Prostate gland (tissue), 2 donors: ENCODE measurements at regions not wholly inside any gene's neighbourhood (a gene's known extent, or its start where the extent isn't known, plus 50 kb on each side); places are given as distances from the start of the nearest gene placed in this dataset.

Experiments used
- DNase-seq: peaks from one replicate; pipeline ENCODE4 v3.0.0-alpha.2; 2019; ENCODE audit warnings: low spot score
- H3K27ac ChIP-seq, 2 donors: fragments of 200-600 bp; sonication (generic); 2 replicates each; pipeline ENCODE4 v1.5.1; 2017 to 2019
- H3K27me3 ChIP-seq: fragments of 200-600 bp; sonication (generic); replicated peaks from 2 replicates; pipeline ENCODE4 v1.5.1; 2019; ENCODE audit not compliant: insufficient read depth
- H3K36me3 ChIP-seq, 2 donors: fragments of 200-600 bp; sonication (generic); 1 replicate in 1 of 2; 2 replicates in 1 of 2; pipeline versions ENCODE4 v1.5.1 to v1.8.1; 2017 to 2019
- H3K4me1 ChIP-seq: fragments of 200-600 bp; sonication (generic); replicated peaks from 2 replicates; pipeline ENCODE4 v1.5.1; 2019
- H3K4me3 ChIP-seq, 2 donors: fragments of 200-600 bp; sonication (generic); 2 replicates each; pipeline ENCODE4 v1.5.1; 2017 to 2019
- H3K9me3 ChIP-seq: fragments of 200-600 bp; sonication (generic); 2 replicates; pipeline ENCODE4 v1.5.1; 2017
- CTCF ChIP-seq, 4 experiments: fragments of 200-600 bp in 2 of 4; fragments of 450-650 bp in 2 of 4; sonication (generic) in 2 of 4; IDR thresholded peaks; 1 replicate in 3 of 4; 2 replicates in 1 of 4; pipeline ENCODE4 v1.5.1; 2016 to 2019; ENCODE audit warnings: antibody characterized with exemption in 4 of 4, mild to moderate bottlenecking in 2 of 4, moderate library complexity in 2 of 4
- POLR2A ChIP-seq: fragments of 450-650 bp; IDR thresholded peaks from one replicate; pipeline ENCODE4 v1.6.1; 2016; ENCODE audit warnings: antibody characterized with exemption, mild to moderate bottlenecking
- POLR2AphosphoS5 ChIP-seq: sonication (generic); formaldehyde crosslinking; IDR thresholded peaks from one replicate; pipeline ENCODE4 v1.6.1; 2017; ENCODE audit warnings: antibody characterized with exemption
- WGBS: methylation state at CpG from one replicate; pipeline ENCODE4 v1.1.5; 2018; 5-methylcytosine and 5-hydroxymethylcytosine counted together
- intact Hi-C: fragments of 100-400 bp; cut with DNase I; formaldehyde crosslinking; loops from one replicate; pipeline ENCODE4 v1.14.2; 2022

- H3K4me1 ChIP-seq: no peaks in the 10 kb centered on the region
- no peak for DNase-seq
- H3K36me3 ChIP-seq: no peaks in the 10 kb centered on the region
- no peak overlapping the region for H3K27ac ChIP-seq
- TF ChIP-seq POLR2AphosphoS5 (no peak), POLR2A (no peak), CTCF (IDR thresholded peaks at IDR 0.05) (peak in 1 of 4 experiments; percentile 13)
- no peaks in the 10 kb centered on the region for H3K27me3 ChIP-seq
- H3K4me3 ChIP-seq: no peak overlapping the region
- intact Hi-C loops: no loop called here
- H3K9me3 ChIP-seq: no peaks in the 10 kb centered on the region
Measured at GRCh38 chr2:66013456-66013855, 421.5 kb upstream of the MEIS1 start.

GRCh38 chr2:66003931-66004330 lies 431.0 kb upstream of the MEIS1 start:
- intact Hi-C loops: no loop called here
- Histone ChIP-seq H3K4me3 (no peak overlapping the region), H3K9me3 (no peaks in the 10 kb centered on the region), H3K27me3 (no peaks in the 10 kb centered on the region), H3K4me1 (no peaks in the 10 kb centered on the region), H3K36me3 (no peaks in the 10 kb centered on the region), H3K27ac (no peak overlapping the region)
- no peak for TF ChIP-seq POLR2AphosphoS5
- no peak for TF ChIP-seq CTCF (IDR thresholded peaks at IDR 0.05)
- no peak for TF ChIP-seq POLR2A
- no peak for DNase-seq

DNA sequence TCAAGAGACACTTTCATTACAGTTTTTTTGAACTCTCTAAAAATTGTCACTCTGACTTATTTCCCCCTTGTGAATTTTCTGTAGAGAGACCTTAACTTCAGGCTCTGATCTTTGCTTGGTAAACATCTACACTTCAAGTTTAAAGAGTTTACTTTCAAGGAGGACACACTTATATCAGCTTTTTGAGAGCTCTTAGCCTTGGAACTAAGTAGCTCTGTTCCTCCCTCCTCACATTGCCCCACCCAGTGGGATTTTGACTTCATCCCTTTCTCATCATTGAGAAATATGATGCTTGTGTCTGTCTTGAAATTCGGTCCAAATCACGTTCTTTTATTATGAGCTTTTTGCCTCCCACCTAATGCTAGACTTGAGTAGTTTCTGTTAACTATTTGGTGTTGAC lies 433.4 kb upstream of the MEIS1 start:
- H3K27me3 ChIP-seq: no peaks in the 10 kb centered on the region
- no peaks in the 10 kb centered on the region for H3K36me3 ChIP-seq
- intact Hi-C loops: no loop called here
- H3K27ac ChIP-seq: no peak overlapping the region
- TF ChIP-seq POLR2A (no peak), POLR2AphosphoS5 (no peak), CTCF (IDR thresholded peaks at IDR 0.05) (no peak)
- no peaks in the 10 kb centered on the region for H3K9me3 ChIP-seq
- no peaks in the 10 kb centered on the region for H3K4me1 ChIP-seq
- WGBS: 63% methylated on average over 2 of the region's 2 CpGs
- no peak overlapping the region for H3K4me3 ChIP-seq
- DNase-seq: no peak

- H3K27me3 ChIP-seq: no peaks in the 10 kb centered on the region
- no peak overlapping the region for H3K4me3 ChIP-seq
- H3K27ac ChIP-seq: no peak overlapping the region
- H3K36me3 ChIP-seq: no peaks in the 10 kb centered on the region
- 83% methylated on average over 1 of the region's 1 CpG for WGBS
- intact Hi-C loops: no loop called here
- DNase-seq: no peak
- H3K4me1 ChIP-seq: no peaks in the 10 kb centered on the region
- no peak for TF ChIP-seq CTCF (IDR thresholded peaks at IDR 0.05)
- TF ChIP-seq POLR2AphosphoS5: no peak
- TF ChIP-seq POLR2A: no peak
- no peaks in the 10 kb centered on the region for H3K9me3 ChIP-seq
Measured at GRCh38 chr2:66000901-66001300, 434.0 kb upstream of the MEIS1 start.

GRCh38 chr2:65999796-66000195 lies 435.1 kb upstream of the MEIS1 start:
- Histone ChIP-seq H3K36me3 (no peaks in the 10 kb centered on the region), H3K9me3 (no peaks in the 10 kb centered on the region), H3K4me1 (no peaks in the 10 kb centered on the region), H3K4me3 (no peak overlapping the region), H3K27me3 (no peaks in the 10 kb centered on the region), H3K27ac (no peak overlapping the region)
- intact Hi-C loops: no loop called here
- TF ChIP-seq POLR2AphosphoS5 (no peak), POLR2A (no peak), CTCF (IDR thresholded peaks at IDR 0.05) (no peak)
- WGBS: 58% methylated on average over 2 of the region's 2 CpGs
- no peak for DNase-seq
